Cardiac fibroblast (primary cell): ENCODE measurements at regions not wholly inside any gene's neighbourhood (a gene's known extent, or its start where the extent isn't known, plus 50 kb on each side); places are given as distances from the start of the nearest gene placed in this dataset.

Source experiments
- DNase-seq, 2 donors: peaks; one replicate each; pipeline versions ENCODE4 v3.0.0 to v3.0.0-alpha.2; 2010; ENCODE audit warnings: low read depth in 2 of 2
- H3K4me3 ChIP-seq, 2 donors: replicated peaks in 1 of 2; 1 replicate in 1 of 2; 2 replicates in 1 of 2; pipeline ENCODE4 v1.5.1; 2011; ENCODE audit warnings: low read depth in 2 of 2, low read length in 2 of 2, mild to moderate bottlenecking in 2 of 2, moderate library complexity in 1 of 2
- CTCF ChIP-seq: IDR thresholded peaks from one replicate; pipeline ENCODE4 v1.5.1; 2011; ENCODE audit warnings: low read depth, mild to moderate bottlenecking, low read length, inconsistent platforms

DNA sequence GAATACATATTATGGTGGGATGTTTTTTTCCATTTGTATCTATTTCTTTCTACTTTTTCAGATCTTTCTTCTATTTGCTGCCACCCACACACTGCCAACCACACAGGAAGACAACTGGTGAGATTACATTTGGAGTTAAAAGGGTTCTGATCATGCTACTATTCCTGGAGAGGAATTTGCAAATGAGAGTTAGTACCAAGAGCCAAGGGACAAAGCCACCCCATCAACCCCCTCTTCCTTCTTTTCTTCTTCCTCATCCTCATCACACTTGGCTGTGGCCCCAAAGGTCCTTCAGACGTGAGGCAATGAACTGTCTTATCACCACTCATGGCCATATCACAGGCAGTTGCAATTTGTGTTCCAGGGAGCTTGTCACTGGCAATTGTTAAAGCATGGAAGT lies 215.6 kb upstream of the SLC14A2 start:
- no peak for TF ChIP-seq CTCF
- DNase-seq = no peak
- H3K4me3 ChIP-seq = no peak overlapping the region

DNA sequence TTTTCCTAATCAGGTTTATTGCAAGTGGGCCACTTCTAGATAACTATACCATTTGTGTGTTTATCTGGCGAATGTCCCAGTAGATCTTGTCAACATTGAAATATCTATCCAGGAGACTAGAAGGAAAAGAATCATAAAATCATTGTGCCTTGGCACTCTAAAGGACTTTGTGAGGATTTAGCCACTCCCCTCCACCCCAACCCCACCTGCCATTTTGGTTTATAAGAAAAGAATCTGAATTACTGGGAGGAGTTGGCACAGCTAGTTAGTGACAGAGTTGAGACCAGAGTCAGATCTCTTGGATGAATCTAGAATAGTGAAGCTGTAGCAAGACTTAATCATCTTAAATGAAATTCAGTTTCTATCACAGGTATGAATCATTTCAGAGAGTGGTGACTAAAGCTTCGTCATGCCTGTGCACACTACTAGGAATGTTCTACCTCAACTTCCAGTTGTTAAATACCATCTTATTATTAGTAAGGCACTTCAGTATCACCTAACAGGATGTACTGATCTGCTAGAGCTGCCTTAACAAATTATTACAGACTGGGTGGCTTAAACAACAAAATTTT lies 212.7 kb upstream of the SLC14A2 start:
- H3K4me3 ChIP-seq = no peak overlapping the region
- peak in 1 of 2 donors; percentile 35 for DNase-seq
- TF ChIP-seq CTCF = no peak

DNA sequence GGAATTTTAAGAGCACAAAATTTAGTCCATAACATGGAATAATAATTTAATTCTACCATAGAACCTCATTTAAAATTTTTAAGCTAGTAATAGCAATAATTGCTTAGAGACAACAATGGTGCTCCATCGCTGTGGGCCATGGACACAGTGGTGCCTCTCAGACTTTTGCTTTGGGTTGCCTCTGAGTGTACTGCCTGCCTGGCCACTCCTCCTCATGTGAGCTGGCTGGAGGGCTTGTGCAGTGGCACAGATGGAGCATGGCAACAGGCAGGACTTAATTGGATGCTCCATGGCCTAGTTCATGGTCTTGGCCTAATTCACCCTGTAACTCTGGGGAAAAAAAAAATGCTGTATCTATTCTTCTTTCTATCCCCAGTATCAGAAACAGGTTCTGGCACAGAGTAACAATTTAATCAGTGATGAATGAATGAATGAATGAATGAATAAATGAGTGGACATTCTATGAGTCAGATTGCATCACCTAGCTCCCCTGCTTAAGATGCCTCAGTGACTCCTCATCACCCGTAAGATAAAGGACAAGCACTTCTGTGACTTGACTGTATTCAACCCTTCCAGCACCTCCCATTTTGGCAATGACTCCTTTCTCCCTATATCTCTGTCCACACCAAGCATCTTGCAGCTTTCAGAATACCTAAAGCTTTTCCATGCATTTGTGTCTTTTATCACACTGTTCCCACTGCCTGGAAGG lies 211.8 kb upstream of the SLC14A2 start:
- no peak for TF ChIP-seq CTCF
- DNase-seq = no peak
- H3K4me3 ChIP-seq = no peak overlapping the region

- DNase-seq = no peak
- H3K4me3 ChIP-seq = no peak overlapping the region
- TF ChIP-seq CTCF = no peak
Observed at GRCh38 chr18:45408218-45408617, 207.1 kb upstream of the SLC14A2 start.

DNA sequence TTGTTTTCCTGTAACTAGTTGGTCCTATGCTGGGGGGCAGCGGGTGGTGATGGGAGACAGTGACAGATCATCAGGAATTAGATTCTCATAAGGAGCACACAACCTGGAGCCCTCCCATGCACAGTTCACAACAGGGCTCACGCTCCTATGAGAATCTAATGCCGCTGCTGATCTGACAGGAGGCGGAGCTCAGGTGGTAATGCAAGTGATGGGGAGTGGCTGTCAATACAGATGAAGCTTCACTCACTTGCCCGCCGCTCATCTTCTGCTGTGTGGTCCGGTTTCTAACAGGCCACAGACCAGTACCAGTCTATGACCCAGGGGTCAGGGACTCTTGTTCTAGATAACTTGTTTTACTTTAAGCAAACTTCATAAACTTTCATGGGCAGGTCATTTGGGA lies 205.3 kb upstream of the SLC14A2 start:
- DNase-seq = no peak
- H3K4me3 ChIP-seq = no peak overlapping the region
- no peak for TF ChIP-seq CTCF

DNA sequence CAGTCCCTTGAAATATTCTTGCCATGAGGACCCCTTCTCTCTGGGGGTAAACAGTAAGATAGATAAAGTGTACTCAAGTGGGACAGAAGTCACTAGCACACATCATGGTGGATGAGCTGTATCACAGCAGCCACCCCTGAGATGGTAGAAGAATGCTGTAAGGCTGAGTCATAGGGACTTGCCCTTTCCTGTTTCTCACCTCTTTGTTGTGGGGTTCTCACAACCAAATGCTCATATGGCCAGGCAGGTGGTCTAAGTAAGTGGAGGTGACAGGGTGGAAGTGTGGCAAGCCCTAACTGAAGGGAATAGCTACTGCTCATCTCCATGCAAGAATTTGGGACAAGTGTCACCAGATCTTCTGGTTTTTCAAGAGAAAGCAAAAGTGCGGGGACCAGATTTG lies 202.7 kb upstream of the SLC14A2 start:
- TF ChIP-seq CTCF = no peak
- DNase-seq = no peak
- no peak overlapping the region for H3K4me3 ChIP-seq
